Dendritic cell treated with granulocyte-macrophage colony-stimulating factor and Interleukin-4, amounts not matched to agents 40 ng/mL and 50 ng/mL, for 4 days (primary cell): ENCODE measurements at regions not wholly inside any gene's neighbourhood (a gene's known extent, or its start where the extent isn't known, plus 50 kb on each side); places are given as distances from the start of the nearest gene placed in this dataset.
A peak's percentile ranks its signal among the peaks of the same experiment; 100 is the strongest.
"Not testable (repeated sequence)": the region's sequence is repeated elsewhere in the genome, so short reads cannot be mapped to it uniquely, and the experiment has no call there.

ENCODE experiments used
- H3K27ac Mint-ChIP-seq: one replicate; pipeline ENCODE4 v1.8.0; 2022; ENCODE audit warnings: mild to moderate bottlenecking, mixed read lengths
- H3K27me3 Mint-ChIP-seq: one replicate; pipeline ENCODE4 v1.8.0; 2022; ENCODE audit warnings: mild to moderate bottlenecking, mixed read lengths
- H3K36me3 Mint-ChIP-seq: one replicate; pipeline ENCODE4 v1.8.0; 2022; ENCODE audit warnings: low read depth, mixed read lengths
- H3K4me1 Mint-ChIP-seq: one replicate; pipeline ENCODE4 v1.8.0; 2022; ENCODE audit warnings: low read depth, mixed read lengths
- H3K4me3 Mint-ChIP-seq: one replicate; pipeline ENCODE4 v1.8.0; 2022; ENCODE audit warnings: mild to moderate bottlenecking, moderate library complexity, mixed read lengths
- H3K9me3 Mint-ChIP-seq: one replicate; pipeline ENCODE4 v1.8.0; 2022; ENCODE audit warnings: mixed read lengths
- intact Hi-C: fragments of 100-400 bp; cut with micrococcal nuclease; formaldehyde crosslinking; loops from one replicate; pipeline ENCODE4 v1.15.0; 2022

DNA sequence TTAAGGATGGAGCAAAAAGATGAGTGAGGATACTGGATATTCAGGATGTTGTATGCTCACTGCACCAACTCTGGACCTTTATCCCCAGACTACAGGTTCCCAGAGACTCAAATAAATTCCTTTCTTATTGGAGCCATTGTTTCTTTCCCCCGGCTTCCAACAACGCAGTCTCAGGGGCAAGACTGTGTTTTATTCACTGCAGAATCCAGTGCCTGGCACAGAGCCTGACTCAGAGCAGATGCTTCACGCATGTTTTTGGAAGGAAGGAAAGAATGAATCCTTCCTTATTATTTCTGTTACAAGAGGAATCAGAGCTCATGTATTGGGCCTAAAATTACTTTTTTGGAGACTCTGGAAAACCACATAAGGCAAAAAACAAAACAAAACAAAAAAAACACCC lies 96.0 kb upstream of the VGLL4 start:
- Mint-ChIP-seq H3K4me3 (no peak overlapping the region), H3K4me1 (no peaks in the 10 kb centered on the region), H3K9me3 (no peaks in the 10 kb centered on the region), H3K36me3 (no peaks in the 10 kb centered on the region), H3K27ac (no peak overlapping the region), H3K27me3 (peaks cover 5% of the 10 kb centered on the region)
- intact Hi-C loops = no loop called here

DNA sequence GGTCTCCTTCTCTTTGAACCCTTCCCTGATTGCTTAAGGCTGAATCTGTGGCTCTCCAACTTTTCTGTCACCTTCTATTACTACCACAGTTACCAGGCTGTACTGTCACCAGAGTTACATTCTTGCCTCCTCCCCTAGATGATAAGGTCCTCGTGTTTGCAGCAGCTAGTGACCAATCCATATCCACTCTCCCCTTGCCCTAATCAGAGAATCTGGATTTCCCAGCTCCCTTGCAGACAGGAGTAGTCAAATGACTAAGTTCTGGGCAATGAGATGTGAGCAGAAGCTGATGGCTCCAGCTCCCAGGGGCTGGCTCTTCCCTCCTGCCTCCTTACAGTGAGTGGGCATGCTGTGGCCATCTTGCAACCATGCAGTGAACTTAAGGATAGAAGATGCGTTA lies 95.4 kb upstream of the VGLL4 start:
- H3K4me1 Mint-ChIP-seq = no peaks in the 10 kb centered on the region
- H3K36me3 Mint-ChIP-seq = no peaks in the 10 kb centered on the region
- peaks cover 5% of the 10 kb centered on the region for H3K27me3 Mint-ChIP-seq
- no peak overlapping the region for H3K27ac Mint-ChIP-seq
- no peaks in the 10 kb centered on the region for H3K9me3 Mint-ChIP-seq
- no peak overlapping the region for H3K4me3 Mint-ChIP-seq
- intact Hi-C loops = no loop called here

DNA sequence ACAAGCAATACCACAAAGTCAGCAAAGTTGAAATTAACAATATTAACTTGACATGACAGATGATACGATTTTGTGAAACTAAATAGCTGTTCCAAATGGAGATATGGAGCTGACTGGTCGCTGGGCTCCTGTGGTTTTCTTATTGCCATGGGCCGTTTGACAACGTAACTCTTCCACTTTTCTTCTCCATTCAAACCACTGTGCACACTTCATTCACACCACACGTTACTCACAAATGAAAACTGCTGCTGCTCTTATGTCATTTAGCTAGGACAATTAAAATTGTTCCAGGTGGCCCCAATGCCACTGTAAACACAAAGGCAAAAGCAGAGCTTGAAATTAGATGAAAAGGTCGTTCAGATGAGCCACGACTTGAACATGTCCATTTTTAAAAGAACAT lies 94.0 kb upstream of the VGLL4 start:
- H3K9me3 Mint-ChIP-seq = no peaks in the 10 kb centered on the region
- H3K36me3 Mint-ChIP-seq = no peaks in the 10 kb centered on the region
- H3K27me3 Mint-ChIP-seq = peaks cover 4% of the 10 kb centered on the region
- H3K4me3 Mint-ChIP-seq = no peak overlapping the region
- intact Hi-C loops = no loop called here
- no peak overlapping the region for H3K27ac Mint-ChIP-seq
- H3K4me1 Mint-ChIP-seq = no peaks in the 10 kb centered on the region

DNA sequence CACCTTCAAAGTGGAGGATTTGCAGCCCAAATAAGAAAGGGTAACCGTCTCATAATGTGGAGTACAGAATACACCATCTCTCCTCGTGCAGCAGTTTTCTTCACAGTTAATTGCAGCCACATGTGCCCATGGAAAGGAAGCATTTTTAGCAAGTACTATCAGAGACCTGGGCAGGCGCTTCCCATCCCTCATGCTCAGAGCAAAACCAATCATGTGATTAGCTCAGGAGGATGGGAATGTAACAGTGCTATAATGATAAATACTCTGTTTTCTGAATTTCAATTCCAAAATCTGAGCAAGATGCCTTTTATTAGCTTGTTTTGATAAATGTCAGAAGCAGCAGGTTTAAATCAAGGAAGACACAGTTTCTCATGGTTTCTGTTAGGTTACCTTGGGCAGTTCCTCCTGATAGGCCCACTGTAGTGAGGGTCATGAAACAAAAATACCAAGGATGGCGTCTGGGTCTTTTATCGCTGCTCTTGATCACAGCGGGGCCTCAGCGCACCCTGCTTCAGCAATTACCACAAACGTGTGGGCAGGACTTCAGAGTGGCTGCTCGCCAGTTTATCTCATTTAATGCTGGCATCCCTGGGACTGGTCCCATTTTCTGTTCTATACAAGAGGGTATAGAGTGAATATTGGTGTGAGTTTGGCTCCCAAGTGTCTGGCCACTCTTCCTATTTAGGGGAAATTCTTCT lies 92.6 kb upstream of the VGLL4 start:
- H3K36me3 Mint-ChIP-seq = no peaks in the 10 kb centered on the region
- no peaks in the 10 kb centered on the region for H3K4me1 Mint-ChIP-seq
- intact Hi-C loops = no loop called here

DNA sequence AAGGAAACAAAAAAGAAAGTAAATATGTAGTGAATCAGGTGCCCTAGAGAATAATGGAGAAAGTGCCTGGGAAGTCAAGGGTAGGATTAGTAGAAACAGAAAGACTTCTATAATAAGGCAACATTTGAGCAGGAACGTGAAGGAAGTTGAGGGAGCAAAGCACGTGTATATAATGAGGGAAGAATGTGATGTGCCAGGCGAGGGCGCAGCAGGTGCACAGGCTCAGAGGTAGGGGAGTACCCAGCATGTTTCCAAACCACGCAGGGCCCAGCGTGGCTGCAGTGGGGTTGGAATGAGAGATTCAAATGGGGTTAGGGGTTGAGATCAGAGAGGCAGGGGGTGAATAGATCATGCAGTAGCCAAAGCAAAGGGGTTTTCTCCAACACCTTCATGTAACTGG lies 91.9 kb upstream of the VGLL4 start:
- no peak overlapping the region for H3K4me3 Mint-ChIP-seq
- H3K27me3 Mint-ChIP-seq = peaks cover 9% of the 10 kb centered on the region
- intact Hi-C loops = no loop called here
- H3K36me3 Mint-ChIP-seq = no peaks in the 10 kb centered on the region
- no peaks in the 10 kb centered on the region for H3K9me3 Mint-ChIP-seq
- no peak overlapping the region for H3K27ac Mint-ChIP-seq
- no peaks in the 10 kb centered on the region for H3K4me1 Mint-ChIP-seq

More for the DNA sequence above, 92.6 kb upstream of the VGLL4 start:
- no peaks in the 10 kb centered on the region for H3K9me3 Mint-ChIP-seq
- no peak overlapping the region for H3K4me3 Mint-ChIP-seq
- no peak overlapping the region for H3K27ac Mint-ChIP-seq
- peaks cover 9% of the 10 kb centered on the region for H3K27me3 Mint-ChIP-seq

DNA sequence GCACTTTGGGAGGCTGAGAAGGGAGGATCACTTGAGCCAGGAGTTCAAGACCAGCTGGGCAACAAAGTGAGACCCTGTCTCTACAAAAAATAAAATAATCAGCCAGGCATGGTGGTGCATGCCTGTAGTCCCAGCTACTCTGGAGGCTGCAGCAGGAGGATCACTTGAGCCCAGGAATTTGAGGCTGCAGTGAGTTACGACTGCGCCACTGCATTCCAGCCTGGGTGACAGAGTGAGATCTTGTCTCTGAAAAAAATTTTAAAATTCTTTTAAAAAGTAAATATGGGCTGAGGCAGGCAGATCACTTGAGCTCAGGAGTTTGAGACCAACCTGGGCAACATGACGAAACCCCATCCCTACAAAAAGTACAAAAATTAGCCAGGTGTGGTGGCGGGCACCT lies 91.4 kb upstream of the VGLL4 start:
- H3K9me3 Mint-ChIP-seq, H3K4me1 Mint-ChIP-seq, H3K36me3 Mint-ChIP-seq, H3K4me3 Mint-ChIP-seq, H3K27ac Mint-ChIP-seq, intact Hi-C loops, H3K27me3 Mint-ChIP-seq: not testable (repeated sequence)

DNA sequence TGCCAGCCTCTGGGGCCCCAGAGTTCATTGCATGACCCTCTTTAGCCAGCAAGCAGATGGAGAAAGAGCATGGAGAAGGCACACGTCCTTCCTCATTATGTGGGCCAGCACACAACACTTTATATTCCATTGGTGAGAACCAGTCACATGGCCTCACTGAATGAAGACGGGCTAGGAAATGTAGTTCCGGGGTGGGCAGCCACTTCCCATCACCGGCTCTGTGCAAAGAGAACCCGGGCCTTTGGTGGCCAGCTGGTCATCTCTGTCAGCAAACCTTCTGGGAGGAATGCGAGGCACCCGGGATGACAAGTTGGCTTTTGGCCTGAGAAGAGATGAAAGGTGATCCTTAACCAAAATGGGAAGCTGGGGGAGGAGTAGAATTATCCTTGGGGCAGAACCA lies 90.2 kb upstream of the VGLL4 start:
- H3K36me3 Mint-ChIP-seq = no peaks in the 10 kb centered on the region
- intact Hi-C loops = no loop called here
- no peaks in the 10 kb centered on the region for H3K9me3 Mint-ChIP-seq
- no peaks in the 10 kb centered on the region for H3K4me1 Mint-ChIP-seq
- no peak overlapping the region for H3K4me3 Mint-ChIP-seq
- H3K27ac Mint-ChIP-seq = no peak overlapping the region
- H3K27me3 Mint-ChIP-seq = peaks cover 12% of the 10 kb centered on the region

DNA sequence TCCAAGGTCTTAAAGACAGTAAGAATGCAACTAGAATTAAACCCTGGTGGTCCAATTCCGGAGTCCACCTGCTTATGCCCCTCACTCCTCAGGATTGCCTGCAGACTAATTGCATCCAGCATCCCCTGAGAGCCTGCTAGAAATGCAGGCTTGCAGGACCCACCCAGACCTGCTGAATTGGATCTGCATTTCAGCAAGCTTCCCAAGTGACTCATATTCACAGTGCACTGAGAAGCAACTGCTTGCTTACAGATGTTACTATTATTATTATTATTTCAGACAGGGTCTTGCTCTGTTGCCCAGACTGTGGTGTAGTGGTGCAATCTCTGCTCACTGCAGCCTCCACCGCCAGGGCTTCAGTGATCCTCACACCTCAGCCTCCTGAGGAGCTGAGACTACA lies 83.5 kb upstream of the VGLL4 start:
- Mint-ChIP-seq H3K27me3 (peaks cover 23% of the 10 kb centered on the region), H3K4me1 (peaks cover 6% of the 10 kb centered on the region), H3K27ac (no peak overlapping the region), H3K9me3 (peaks cover 11% of the 10 kb centered on the region), H3K36me3 (no peaks in the 10 kb centered on the region), H3K4me3 (no peak overlapping the region)
- intact Hi-C loops = no loop called here

DNA sequence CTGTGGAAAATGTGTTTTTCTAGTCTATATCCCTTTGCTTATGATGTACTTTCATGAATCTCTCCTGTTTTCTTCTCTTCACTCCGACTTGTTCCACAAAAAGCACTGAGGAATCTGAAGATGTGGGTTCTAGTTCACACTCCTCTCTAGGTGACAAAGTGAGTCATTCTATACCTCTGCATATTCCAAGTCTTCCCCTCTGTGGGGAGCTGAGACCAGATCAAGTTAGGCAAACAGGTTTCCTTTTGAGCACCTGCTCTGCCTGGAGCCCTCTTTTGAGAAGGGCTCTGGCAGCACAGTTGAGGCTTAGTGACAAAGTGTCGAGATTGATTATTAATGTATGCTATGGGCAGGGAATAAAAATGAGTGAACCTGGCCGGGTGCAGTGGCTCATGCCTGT lies 82.4 kb upstream of the VGLL4 start:
- Mint-ChIP-seq H3K27me3 (peaks cover 30% of the 10 kb centered on the region), H3K4me3 (no peak overlapping the region), H3K4me1 (peaks cover 6% of the 10 kb centered on the region), H3K36me3 (no peaks in the 10 kb centered on the region), H3K9me3 (peaks cover 11% of the 10 kb centered on the region), H3K27ac (no peak overlapping the region)
- intact Hi-C loops = no loop called here

DNA sequence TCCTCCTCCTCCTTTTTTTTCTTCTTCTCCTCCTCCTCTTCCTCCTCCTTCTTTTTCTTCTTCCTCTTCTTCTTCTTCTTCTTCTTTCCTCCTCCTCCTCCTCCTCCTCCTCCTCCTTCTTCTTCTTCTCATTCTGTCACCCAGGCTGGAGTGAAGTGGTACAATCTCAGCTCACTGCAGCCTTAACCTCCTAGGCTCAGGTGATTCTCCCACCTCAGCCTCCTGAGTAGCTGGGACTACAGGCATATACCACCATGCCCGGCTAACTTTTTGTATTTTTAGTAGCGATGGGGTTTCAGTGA lies 81.6 kb upstream of the VGLL4 start:
- H3K36me3 Mint-ChIP-seq, intact Hi-C loops, H3K27ac Mint-ChIP-seq, H3K4me3 Mint-ChIP-seq: not testable (repeated sequence)
- peaks cover 39% of the 10 kb centered on the region for H3K27me3 Mint-ChIP-seq
- H3K4me1 Mint-ChIP-seq = peaks cover 11% of the 10 kb centered on the region
- H3K9me3 Mint-ChIP-seq = peaks cover 11% of the 10 kb centered on the region

DNA sequence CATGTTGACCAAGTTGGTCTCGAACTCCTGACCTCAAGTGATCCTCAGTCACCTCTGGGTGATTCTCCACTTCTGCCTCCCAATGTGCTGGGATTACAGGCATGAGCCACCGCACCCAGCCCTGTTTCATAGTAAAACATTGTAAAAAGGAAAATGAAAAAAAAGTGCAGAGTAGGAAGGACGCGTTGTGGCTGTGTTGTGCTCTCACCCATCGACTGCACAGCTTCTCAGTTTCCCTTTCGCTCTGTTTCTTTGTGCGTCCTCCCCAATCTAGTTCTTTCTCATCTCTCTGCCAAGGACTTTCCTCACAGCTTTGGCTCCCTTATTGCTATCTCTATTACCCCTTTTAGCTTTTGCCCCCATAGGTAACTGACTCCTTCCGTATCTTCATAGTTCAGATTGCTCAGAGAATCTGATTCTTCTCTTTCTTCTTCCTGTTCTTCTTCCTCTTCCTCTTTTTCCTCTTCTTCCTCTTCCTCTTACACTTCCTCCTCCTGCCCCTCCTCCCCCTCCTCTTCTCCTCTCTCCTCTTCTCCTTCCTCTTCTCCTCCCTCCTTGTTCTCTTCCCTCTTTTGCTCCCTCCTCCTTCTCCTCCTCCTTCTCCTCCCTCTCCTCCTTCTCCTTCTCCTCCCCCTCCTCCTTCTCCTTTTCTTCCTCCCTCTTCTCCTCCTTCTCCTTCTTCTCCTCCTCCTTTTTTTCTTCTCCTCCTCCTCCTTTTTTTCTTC lies 81.1 kb upstream of the VGLL4 start:
- peaks cover 11% of the 10 kb centered on the region for H3K9me3 Mint-ChIP-seq
- peaks cover 15% of the 10 kb centered on the region for H3K4me1 Mint-ChIP-seq
- intact Hi-C loops = no loop called here
- H3K4me3 Mint-ChIP-seq = no peak overlapping the region
- H3K27ac Mint-ChIP-seq = no peak overlapping the region
- H3K27me3 Mint-ChIP-seq = peaks cover 42% of the 10 kb centered on the region
- peaks cover 6% of the 10 kb centered on the region for H3K36me3 Mint-ChIP-seq

DNA sequence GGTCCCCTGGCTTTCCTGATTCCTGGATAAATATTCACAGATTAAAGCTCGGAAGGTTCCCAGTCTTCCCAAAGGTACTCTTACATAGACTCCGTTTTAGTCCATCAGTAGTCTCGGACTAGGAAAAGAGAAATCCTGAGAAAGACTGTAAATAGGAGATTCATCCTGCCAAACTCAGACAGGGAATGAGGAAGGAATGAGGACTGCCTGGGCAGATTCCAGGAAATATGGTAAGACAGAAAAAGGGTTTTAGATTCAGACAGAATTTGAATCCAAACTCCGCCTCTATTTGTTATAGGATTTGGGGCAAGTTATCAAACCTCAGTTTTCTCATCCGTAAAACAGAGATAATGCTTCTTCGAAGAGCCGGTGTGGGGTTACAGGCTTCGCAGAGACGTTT lies 77.8 kb upstream of the VGLL4 start:
- H3K9me3 Mint-ChIP-seq = peaks cover 11% of the 10 kb centered on the region
- H3K36me3 Mint-ChIP-seq = peaks cover 6% of the 10 kb centered on the region
- peaks cover 54% of the 10 kb centered on the region for H3K27me3 Mint-ChIP-seq
- H3K27ac Mint-ChIP-seq = no peak overlapping the region
- H3K4me1 Mint-ChIP-seq = peaks cover 24% of the 10 kb centered on the region
- H3K4me3 Mint-ChIP-seq = no peak overlapping the region
- intact Hi-C loops = no loop called here

DNA sequence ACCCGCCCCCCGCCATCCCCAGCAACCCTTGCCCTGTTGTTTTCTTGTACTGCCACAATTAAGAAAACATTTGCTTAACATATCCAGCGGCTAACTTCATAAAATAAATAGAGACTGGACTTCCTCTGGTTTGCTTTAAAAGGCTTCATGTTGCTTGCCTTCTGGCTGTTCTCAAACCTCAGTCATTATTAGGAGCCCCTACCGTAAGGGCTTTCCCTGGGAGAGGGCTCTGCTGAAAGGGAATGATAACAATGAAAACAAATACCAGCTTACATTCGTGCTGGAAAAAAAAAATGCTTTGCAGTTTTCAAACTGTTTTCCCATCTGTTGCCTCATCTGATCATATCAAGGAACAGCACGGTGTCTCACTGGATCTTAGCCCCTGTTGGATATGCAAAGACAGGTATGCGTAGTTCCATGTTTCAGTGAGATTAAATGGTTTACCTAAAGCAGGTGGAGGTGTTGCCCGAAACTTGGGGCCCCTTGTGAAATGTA lies 77.2 kb upstream of the VGLL4 start:
- Mint-ChIP-seq H3K27ac (peak overlapping the region; percentile 83), H3K4me1 (peaks cover 24% of the 10 kb centered on the region), H3K9me3 (peaks cover 11% of the 10 kb centered on the region), H3K27me3 (peaks cover 49% of the 10 kb centered on the region), H3K4me3 (peak overlapping the region; percentile 95), H3K36me3 (peaks cover 6% of the 10 kb centered on the region)
- intact Hi-C loops = no loop called here

DNA sequence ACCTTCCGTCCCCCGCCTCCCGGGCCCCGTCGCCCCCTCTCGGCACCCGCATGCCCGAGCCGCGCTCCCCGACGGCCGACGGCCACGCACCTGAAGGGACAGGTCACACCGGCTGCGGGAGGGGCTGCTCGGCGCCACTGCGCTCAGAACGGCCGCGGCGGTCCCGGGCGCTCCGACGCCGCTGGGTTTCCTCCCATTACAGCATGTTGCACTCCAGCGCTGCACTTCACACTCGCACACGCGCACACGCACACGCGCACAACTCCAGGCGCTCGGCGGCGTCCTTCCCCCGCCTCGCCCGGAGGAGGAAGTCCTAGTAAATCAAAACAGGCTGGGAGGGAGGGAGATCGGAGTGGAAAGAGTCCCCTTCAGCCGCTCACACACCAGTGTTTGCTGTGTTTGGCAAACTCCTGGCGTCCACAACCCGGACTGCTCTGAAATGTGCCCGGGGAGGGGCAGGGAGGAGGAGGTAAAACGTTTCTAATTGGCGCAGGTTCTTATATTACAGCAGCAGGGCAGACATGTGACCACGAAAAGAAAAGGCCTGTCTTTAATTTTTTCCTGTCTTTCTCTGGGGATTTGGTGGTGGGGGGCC lies 76.7 kb upstream of the VGLL4 start:
- Mint-ChIP-seq H3K27ac (peak overlapping the region; percentile 83), H3K4me3 (peak overlapping the region; percentile 95), H3K9me3 (peaks cover 10% of the 10 kb centered on the region), H3K27me3 (peaks cover 47% of the 10 kb centered on the region), H3K4me1 (peaks cover 24% of the 10 kb centered on the region), H3K36me3 (peaks cover 6% of the 10 kb centered on the region)
- intact Hi-C loops = no loop called here
